Ovary (tissue), 7 donors: ENCODE measurements at regions not wholly inside any gene's neighbourhood (a gene's known extent, or its start where the extent isn't known, plus 50 kb on each side); places are given as distances from the start of the nearest gene placed in this dataset.

ENCODE experiments used
- DNase-seq, 5 donors: peaks; one replicate each; pipeline ENCODE4 v3.0.0-alpha.2; 2019 to 2020
- H3K27ac ChIP-seq, 2 donors: fragments of 200-600 bp; one replicate each; pipeline versions ENCODE4 v1.5.1 to v1.8.0; 2019 to 2022
- H3K27me3 ChIP-seq: fragments of 200-600 bp; one replicate; pipeline ENCODE4 v1.8.0; 2022
- H3K36me3 ChIP-seq: fragments of 200-600 bp; sonication (generic); one replicate; pipeline ENCODE4 v1.5.1; 2019
- H3K4me1 ChIP-seq: one replicate; pipeline ENCODE4 v1.8.1; 2013; ENCODE audit warnings: mild to moderate bottlenecking, moderate library complexity; ENCODE audit not compliant: insufficient read depth
- H3K4me3 ChIP-seq: fragments of 200-600 bp; sonication (generic); one replicate; pipeline ENCODE4 v1.5.1; 2017
- H3K9me3 ChIP-seq, 2 donors: fragments of 200-600 bp in 1 of 2; sonication (generic) in 1 of 2; one replicate each; pipeline versions ENCODE4 v1.5.1 to v1.8.1; 2013 to 2019; ENCODE audit warnings: mild to moderate bottlenecking in 1 of 2, moderate library complexity in 1 of 2
- EP300 ChIP-seq: sonication (generic); formaldehyde crosslinking; IDR thresholded peaks from one replicate; pipeline ENCODE4 v1.6.1; 2017; ENCODE audit warnings: antibody characterized with exemption
- POLR2A ChIP-seq: fragments of 450-650 bp; IDR thresholded peaks from one replicate; pipeline ENCODE4 v1.6.1; 2017; ENCODE audit warnings: antibody characterized with exemption, mild to moderate bottlenecking, moderate library complexity
- WGBS, 3 donors: extraction: QIAGEN DNeasy Blood & Tissue Kit in 1 of 3; methylation state at CpG; one replicate each; pipeline versions ENCODE4 v1.1.5 to v1.1.7; 2013 to 2017; 5-methylcytosine and 5-hydroxymethylcytosine counted together
- intact Hi-C, 4 donors: fragments of 100-400 bp; cut with DNase I; formaldehyde crosslinking; loops; one replicate each; pipeline versions ENCODE4 v1.11.0 to v1.15.1; 2022 to 2023
- TF ChIP-seq, protein P1 (sequence below), 3 donors: fragments of 450-650 bp in 2 of 3; fragments of 200-600 bp in 1 of 3; IDR thresholded peaks; one replicate each; pipeline versions ENCODE4 v1.5.1 to v1.8.0; 2016 to 2022; ENCODE audit warnings: antibody characterized with exemption in 3 of 3, mild to moderate bottlenecking in 1 of 3
- donor health status: DM: no; HTN: no; CAD: no; lungs with moderate emphysema.
- donor health status: DM: no; HTN: no; CAD: no.
- donor health status: Bipolar disorder and iron deficiency.
- donor health status: DM: no; HTN: no; CAD: no.
- donor health status: DM: yes; HTN: yes; CAD: no.

GRCh38 chr5:5544094-5544663 is 121.7 kb downstream of the ICE1 start:
- no peaks in the 10 kb centered on the region for H3K4me1 ChIP-seq
- 68 to 73% (median 72%) methylated on average over 8 of the region's 8 CpGs for WGBS, 3 donors
- no peaks in the 10 kb centered on the region for H3K9me3 ChIP-seq
- H3K27ac ChIP-seq = no peak overlapping the region
- DNase-seq = no peak
- no peak overlapping the region for H3K4me3 ChIP-seq
- intact Hi-C loops = no loop called here
- no peaks in the 10 kb centered on the region for H3K27me3 ChIP-seq
- TF ChIP-seq EP300 (no peak), POLR2A (no peak)
- TF ChIP-seq, protein P1, sequence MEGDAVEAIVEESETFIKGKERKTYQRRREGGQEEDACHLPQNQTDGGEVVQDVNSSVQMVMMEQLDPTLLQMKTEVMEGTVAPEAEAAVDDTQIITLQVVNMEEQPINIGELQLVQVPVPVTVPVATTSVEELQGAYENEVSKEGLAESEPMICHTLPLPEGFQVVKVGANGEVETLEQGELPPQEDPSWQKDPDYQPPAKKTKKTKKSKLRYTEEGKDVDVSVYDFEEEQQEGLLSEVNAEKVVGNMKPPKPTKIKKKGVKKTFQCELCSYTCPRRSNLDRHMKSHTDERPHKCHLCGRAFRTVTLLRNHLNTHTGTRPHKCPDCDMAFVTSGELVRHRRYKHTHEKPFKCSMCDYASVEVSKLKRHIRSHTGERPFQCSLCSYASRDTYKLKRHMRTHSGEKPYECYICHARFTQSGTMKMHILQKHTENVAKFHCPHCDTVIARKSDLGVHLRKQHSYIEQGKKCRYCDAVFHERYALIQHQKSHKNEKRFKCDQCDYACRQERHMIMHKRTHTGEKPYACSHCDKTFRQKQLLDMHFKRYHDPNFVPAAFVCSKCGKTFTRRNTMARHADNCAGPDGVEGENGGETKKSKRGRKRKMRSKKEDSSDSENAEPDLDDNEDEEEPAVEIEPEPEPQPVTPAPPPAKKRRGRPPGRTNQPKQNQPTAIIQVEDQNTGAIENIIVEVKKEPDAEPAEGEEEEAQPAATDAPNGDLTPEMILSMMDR (IDR thresholded peaks at IDR 0.05) = no peak
- H3K36me3 ChIP-seq = no peaks in the 10 kb centered on the region

- intact Hi-C loops = no loop called here
- H3K27me3 ChIP-seq = no peaks in the 10 kb centered on the region
- TF ChIP-seq EP300 = no peak
- no peak for TF ChIP-seq POLR2A
- TF ChIP-seq, protein P1 (IDR thresholded peaks at IDR 0.05) = no peak
- DNase-seq = no peak
- H3K4me1 ChIP-seq = no peaks in the 10 kb centered on the region
- no peak overlapping the region for H3K4me3 ChIP-seq
- no peak overlapping the region for H3K27ac ChIP-seq
- H3K9me3 ChIP-seq = no peaks in the 10 kb centered on the region
- whole genome bisulfite sequencing, 3 donors = 48 to 58% (median 55%) methylated on average over 4 of the region's 4 CpGs
- H3K36me3 ChIP-seq = no peaks in the 10 kb centered on the region
Observed at GRCh38 chr5:5542654-5543053, 120.2 kb downstream of the ICE1 start.

DNA sequence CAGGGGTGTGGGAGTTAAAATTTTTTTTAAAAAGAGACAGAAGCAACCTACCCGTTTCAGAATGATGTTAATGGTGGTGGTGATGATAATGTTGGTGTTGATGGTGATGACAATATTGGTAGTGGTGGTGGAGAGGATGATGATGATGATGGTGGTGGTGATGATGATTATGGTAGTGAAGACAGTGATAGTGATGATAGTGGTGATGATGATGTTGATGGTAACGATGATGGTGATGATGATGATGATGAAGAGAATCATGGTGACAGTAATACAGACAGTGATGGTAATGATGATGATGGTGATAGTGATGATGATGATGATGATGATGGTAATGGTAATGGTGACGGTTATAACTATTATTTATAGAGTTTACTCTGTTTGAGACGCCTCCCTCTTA is 117.6 kb downstream of the ICE1 start:
- WGBS, 3 donors = 63 to 88% (median 66%) methylated on average over 4 of the region's 4 CpGs

More for the DNA sequence above, 117.6 kb downstream of the ICE1 start:
- Histone ChIP-seq H3K27ac (no peak overlapping the region), H3K27me3 (no peaks in the 10 kb centered on the region), H3K4me3 (no peak overlapping the region), H3K36me3 (no peaks in the 10 kb centered on the region), H3K9me3 (no peaks in the 10 kb centered on the region), H3K4me1 (no peaks in the 10 kb centered on the region)
- no peak for DNase-seq
- intact Hi-C loops = no loop called here
- TF ChIP-seq, protein P1 (IDR thresholded peaks at IDR 0.05) = no peak
- TF ChIP-seq EP300 = no peak
- TF ChIP-seq POLR2A = no peak
